Activated naive CD4-positive, alpha-beta T cell treated with anti-CD3 and anti-CD28 coated beads, Interleukin-2, amount 10 ng/mL, durations not matched to agents 7 days and 5 days (primary cell): ENCODE measurements at regions not wholly inside any gene's neighbourhood (a gene's known extent, or its start where the extent isn't known, plus 50 kb on each side); places are given as distances from the start of the nearest gene placed in this dataset.
"Not testable (repeated sequence)": the region's sequence is repeated elsewhere in the genome, so short reads cannot be mapped to it uniquely, and the experiment has no call there.

Experiments used
- CTCF ChIA-PET: fragments of 350-600 bp; sonication (Branson Sonifier 250); formaldehyde crosslinking; loops from one replicate; lab custom pipeline; 2021; ENCODE audit warnings: antibody characterized with exemption; lab: Charles Lee
- DNase-seq: peaks from one replicate; pipeline ENCODE4 v3.0.0-alpha.2; 2020
- H3K27ac Mint-ChIP-seq: one replicate; pipeline ENCODE4 v1.8.0; 2021; ENCODE audit warnings: mild to moderate bottlenecking, moderate library complexity, mixed read lengths
- H3K27me3 Mint-ChIP-seq: one replicate; pipeline ENCODE4 v1.8.0; 2021; ENCODE audit warnings: mild to moderate bottlenecking, mixed read lengths
- H3K36me3 Mint-ChIP-seq: one replicate; pipeline ENCODE4 v1.8.0; 2021; ENCODE audit warnings: mixed read lengths
- H3K4me1 Mint-ChIP-seq: one replicate; pipeline ENCODE4 v1.8.0; 2021; ENCODE audit warnings: mixed read lengths
- H3K4me3 Mint-ChIP-seq: one replicate; pipeline ENCODE4 v1.8.0; 2021; ENCODE audit warnings: mild to moderate bottlenecking, moderate library complexity, mixed read lengths
- H3K9me3 Mint-ChIP-seq: one replicate; pipeline ENCODE4 v1.8.0; 2021; ENCODE audit warnings: mixed read lengths

DNA sequence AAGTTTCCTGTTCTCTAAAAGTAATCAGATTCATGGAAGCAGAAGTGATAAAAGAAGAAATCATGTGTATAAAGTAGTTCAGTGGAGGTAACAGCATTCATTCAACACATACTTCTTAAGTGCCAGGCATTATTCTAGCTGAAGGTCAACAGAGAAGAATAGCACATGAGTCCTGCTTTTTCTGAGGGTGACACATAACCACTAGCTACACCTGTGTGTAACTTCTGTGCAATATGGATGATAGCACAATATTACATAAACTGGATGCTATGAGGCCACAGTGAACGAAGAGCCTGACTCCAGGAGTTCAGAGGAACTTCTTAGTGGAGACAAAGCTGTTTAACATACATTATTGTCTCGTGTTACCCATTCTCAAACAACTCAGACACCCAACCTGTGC is 114.3 kb upstream of the PCED1B start:
- Mint-ChIP-seq H3K9me3 (no peaks in the 10 kb centered on the region), H3K4me3 (no peak overlapping the region), H3K36me3 (no peaks in the 10 kb centered on the region), H3K4me1 (no peaks in the 10 kb centered on the region), H3K27me3 (peaks cover 12% of the 10 kb centered on the region), H3K27ac (no peak overlapping the region)
- no peak for DNase-seq
- CTCF ChIA-PET: no interaction called here

DNA sequence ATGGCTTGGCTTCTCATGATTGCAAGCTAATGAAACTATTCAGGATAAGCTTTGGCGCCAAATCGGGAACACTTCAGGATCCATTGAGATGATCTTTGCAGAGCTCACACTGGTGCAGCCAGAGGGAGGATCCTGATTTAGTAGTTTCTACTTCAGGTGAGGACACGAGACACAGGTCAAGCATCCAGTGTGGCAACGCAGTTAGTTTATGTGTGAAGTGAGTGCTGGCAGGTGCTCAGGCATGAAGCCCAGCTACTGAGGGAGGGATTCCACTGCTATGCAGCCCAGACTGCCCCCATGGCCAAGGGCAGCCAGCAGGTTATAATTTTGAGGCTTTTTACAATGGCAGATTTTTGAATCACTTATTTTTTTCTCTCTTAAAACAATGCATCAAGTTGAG is 113.5 kb upstream of the PCED1B start:
- no peak for DNase-seq
- H3K27ac Mint-ChIP-seq: no peak overlapping the region
- no peaks in the 10 kb centered on the region for H3K9me3 Mint-ChIP-seq
- no peaks in the 10 kb centered on the region for H3K36me3 Mint-ChIP-seq
- CTCF ChIA-PET: no interaction called here
- no peaks in the 10 kb centered on the region for H3K4me1 Mint-ChIP-seq
- no peak overlapping the region for H3K4me3 Mint-ChIP-seq
- H3K27me3 Mint-ChIP-seq: peaks cover 10% of the 10 kb centered on the region

DNA sequence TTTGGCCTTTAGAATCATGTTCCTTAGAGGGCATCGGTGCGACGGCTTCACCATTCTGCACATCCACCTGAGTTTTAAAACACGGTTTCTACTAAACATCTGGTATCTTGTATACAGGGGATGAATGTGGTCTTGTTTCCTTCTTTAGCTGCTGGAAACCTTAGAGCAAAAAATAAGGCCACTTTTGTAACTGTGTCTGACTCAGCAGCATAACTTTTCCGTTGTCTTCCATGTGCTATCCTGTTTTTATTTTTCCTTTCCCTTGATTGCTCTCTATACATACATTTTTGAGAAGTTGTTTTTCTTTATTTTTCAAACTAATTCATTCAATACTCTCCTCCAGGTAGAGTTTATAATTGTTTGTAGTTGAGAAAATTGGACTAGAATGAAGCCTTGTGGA is 108.8 kb upstream of the PCED1B start:
- H3K36me3 Mint-ChIP-seq: no peaks in the 10 kb centered on the region
- H3K9me3 Mint-ChIP-seq: no peaks in the 10 kb centered on the region
- no peak overlapping the region for H3K4me3 Mint-ChIP-seq
- CTCF ChIA-PET: no interaction called here
- no peaks in the 10 kb centered on the region for H3K4me1 Mint-ChIP-seq
- no peak overlapping the region for H3K27ac Mint-ChIP-seq
- DNase-seq: no peak
- peaks cover 8% of the 10 kb centered on the region for H3K27me3 Mint-ChIP-seq

DNA sequence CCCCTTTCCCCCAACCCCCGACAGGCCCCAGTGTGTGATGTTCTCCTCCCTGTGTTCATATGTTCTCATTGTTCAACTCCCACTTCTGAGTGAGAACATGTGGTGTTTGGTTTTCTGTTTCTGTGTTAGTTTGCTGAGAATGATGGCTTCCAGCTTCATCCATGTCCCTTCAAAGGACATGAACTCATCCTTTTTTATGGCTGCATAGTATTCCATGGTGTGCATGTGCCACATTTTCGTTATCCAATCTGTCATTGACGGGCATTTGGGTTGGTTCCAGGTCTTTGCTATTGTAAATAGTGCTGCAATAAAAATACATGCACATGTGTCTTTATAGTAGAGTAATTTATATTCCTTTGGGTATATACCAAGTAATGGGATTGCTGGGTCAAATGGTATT is 105.5 kb upstream of the PCED1B start:
- not testable (repeated sequence) for DNase-seq, H3K27ac Mint-ChIP-seq, H3K27me3 Mint-ChIP-seq, H3K36me3 Mint-ChIP-seq, H3K4me1 Mint-ChIP-seq, H3K4me3 Mint-ChIP-seq, H3K9me3 Mint-ChIP-seq
- CTCF ChIA-PET: interaction anchor here (1.0 kb wide), 1 partner anchor 11 kb away, joined by 3 read pairs; no protein-coding TSS in a partner anchor

DNA sequence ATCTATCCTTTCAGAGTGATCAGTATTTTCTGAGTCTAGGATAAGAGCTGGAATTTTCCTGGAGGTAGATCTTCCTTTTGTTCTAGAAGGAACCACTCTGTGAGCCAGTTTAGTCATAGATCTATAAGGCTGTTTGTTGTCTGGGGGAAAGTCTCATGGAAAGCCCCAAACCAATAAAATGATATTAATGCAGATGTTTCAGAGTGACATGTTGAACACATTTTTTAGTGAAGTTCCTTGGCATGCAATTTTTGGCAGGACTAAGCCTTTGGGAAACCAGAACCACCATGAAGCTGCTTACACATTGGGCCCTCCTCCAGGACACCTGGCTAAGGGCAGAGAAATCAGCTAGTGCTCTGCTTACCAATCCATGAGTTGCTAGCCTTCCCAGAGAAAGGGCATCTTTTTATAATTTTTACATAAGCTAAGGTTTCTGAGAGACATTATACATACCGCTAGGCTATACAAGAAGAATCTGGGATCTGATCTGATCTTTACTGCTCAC is 101.5 kb upstream of the PCED1B start:
- CTCF ChIA-PET: interaction anchor here (1.1 kb wide), 1 partner anchor 44 kb away, joined by 3 read pairs; no protein-coding TSS in a partner anchor

DNA sequence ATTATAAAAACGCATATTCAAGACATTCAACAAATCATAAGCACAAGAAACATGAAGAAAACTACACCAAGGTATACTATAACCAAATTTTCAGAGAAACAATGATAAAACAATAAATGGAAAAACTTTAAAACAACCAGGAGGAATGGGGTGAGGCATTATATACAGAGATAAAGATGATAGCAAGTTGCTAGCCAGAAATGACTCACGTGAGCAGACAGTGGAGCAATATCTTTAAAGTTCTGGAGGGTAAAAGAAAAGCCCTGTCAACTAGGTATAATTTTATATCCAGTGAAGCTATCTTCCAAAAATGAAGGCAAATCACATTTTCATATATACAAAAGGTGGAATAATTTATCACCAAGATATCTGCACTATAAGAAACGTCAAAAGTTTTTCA is 97.8 kb upstream of the PCED1B start:
- DNase-seq: no peak
- Mint-ChIP-seq H3K4me3 (no peak overlapping the region), H3K27ac (no peak overlapping the region), H3K4me1 (peaks cover 14% of the 10 kb centered on the region), H3K36me3 (no peaks in the 10 kb centered on the region), H3K9me3 (no peaks in the 10 kb centered on the region), H3K27me3 (peaks cover 3% of the 10 kb centered on the region)
- CTCF ChIA-PET: no interaction called here

More for the DNA sequence above, 101.5 kb upstream of the PCED1B start:
- H3K27ac Mint-ChIP-seq: no peak overlapping the region
- no peaks in the 10 kb centered on the region for H3K36me3 Mint-ChIP-seq
- H3K4me3 Mint-ChIP-seq: no peak overlapping the region
- H3K9me3 Mint-ChIP-seq: no peaks in the 10 kb centered on the region
- no peaks in the 10 kb centered on the region for H3K27me3 Mint-ChIP-seq
- H3K4me1 Mint-ChIP-seq: peaks cover 2% of the 10 kb centered on the region
- no peak for DNase-seq

DNA sequence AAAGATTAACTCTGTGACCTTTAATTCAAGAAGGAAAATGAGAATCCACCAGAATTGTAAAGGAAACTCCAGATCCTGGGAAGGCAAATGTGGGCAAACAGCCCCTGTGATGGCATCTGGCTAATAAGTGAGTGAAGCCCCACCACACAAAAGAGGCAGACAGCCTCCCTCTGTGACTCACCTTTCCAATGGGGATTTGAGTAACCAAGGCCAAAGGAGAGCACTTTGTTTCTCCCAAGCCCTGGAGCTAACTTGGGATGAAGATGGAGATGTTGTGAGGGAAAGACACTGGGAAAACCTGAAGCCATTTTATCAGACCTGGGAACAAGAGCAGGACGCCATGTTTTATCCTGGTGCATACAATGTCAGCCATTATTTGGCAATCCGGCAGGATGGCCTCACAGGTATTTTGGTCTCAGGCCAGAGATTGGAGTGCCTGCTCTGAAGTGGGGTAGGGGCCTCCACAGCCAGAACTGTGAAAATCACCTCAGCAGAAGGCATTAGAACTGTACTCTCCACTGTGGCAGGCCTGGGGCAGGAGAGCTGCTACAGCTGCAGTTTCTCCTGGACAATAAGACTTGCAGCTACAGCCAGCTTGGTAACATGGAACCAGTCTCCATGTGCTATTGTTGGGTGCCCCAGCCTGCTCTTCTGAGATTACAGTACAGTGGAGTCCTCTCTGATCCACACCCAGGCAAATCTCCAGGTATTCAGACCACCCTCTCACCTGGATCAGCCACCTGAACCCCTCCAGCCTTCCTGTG is 96.6 kb upstream of the PCED1B start:
- peaks cover 14% of the 10 kb centered on the region for H3K4me1 Mint-ChIP-seq

DNA sequence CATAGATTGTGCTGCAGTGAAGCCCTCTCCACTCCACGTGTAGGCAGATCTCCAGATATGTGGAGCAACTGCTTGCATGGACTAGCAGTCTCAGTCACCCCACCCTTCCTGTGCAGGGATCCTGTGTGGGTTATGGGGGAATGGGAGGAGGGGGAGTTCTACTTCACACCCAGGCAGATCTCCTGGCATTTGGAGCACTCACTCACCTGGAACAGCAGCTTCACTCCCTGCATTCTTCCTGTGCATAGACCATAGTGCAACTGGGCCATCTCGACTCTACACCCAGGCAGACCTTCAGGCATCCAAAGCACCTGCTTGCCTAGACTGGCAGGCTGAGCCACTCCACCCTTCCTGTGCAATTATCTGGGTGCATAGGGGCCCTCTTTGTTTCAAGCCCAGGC is 96.0 kb upstream of the PCED1B start:
- H3K27me3 Mint-ChIP-seq: peaks cover 3% of the 10 kb centered on the region
- H3K27ac Mint-ChIP-seq: no peak overlapping the region
- peak; percentile 26 for DNase-seq
- H3K4me3 Mint-ChIP-seq: no peak overlapping the region
- CTCF ChIA-PET: interaction anchor here (0.6 to 1.8 kb wide), 8 partner anchors 11 to 858 kb away, joined by 3 to 12 read pairs (median 4); no protein-coding TSS in a partner anchor
- H3K9me3 Mint-ChIP-seq: peaks cover 3% of the 10 kb centered on the region
- H3K36me3 Mint-ChIP-seq: no peaks in the 10 kb centered on the region
- H3K4me1 Mint-ChIP-seq: peaks cover 14% of the 10 kb centered on the region

More for the DNA sequence above, 96.6 kb upstream of the PCED1B start:
- CTCF ChIA-PET: interaction anchor here (0.8 to 1.8 kb wide), 6 partner anchors 37 to 858 kb away, joined by 3 to 12 read pairs (median 4); no protein-coding TSS in a partner anchor
- no peak for DNase-seq
- H3K27ac Mint-ChIP-seq: no peak overlapping the region
- H3K36me3 Mint-ChIP-seq: no peaks in the 10 kb centered on the region
- peaks cover 3% of the 10 kb centered on the region for H3K27me3 Mint-ChIP-seq
- no peaks in the 10 kb centered on the region for H3K9me3 Mint-ChIP-seq
- H3K4me3 Mint-ChIP-seq: no peak overlapping the region

DNA sequence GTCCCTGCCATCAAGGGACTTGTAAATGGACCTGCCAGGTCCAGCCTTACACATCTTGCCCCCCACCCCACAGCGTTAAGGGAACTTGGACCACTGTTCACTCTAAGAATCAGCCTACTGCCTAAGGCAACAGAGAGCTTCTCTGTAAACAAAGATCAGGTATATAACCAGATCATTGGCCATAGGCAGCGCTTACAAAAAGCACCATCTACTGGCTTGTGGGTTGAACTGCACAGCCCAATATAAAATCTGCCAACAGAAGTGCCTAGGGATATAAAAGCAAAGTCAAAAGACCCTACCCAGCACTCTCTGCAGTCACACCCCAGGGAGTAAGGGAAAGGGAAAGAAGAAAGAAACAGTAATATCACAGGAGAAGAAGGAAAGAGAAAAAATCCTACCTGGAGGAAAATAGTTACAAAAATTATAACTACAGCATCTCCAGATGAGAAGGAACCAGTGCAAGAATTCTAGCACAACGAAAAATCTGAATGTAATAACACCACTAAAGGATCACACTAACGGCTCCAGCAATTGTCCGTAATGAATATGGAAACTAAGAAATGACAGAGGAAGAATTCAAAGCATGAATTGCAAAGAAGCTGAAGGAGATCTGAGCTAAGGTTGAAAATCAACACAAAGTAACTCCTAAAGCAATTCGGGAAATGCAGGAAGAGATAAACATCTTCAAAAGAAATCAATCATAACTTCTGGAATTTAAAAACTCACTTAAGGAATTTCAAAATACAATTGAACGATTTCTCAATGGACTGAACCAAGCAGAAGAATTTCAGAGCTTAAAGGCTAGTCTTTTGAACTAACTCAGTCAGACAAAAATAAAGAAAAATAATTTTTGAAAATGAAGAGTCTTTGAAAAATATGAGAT is 95.2 kb upstream of the PCED1B start:
- peaks cover 14% of the 10 kb centered on the region for H3K4me1 Mint-ChIP-seq
- H3K9me3 Mint-ChIP-seq: peaks cover 3% of the 10 kb centered on the region
- no peak overlapping the region for H3K27ac Mint-ChIP-seq
- H3K36me3 Mint-ChIP-seq: no peaks in the 10 kb centered on the region
- H3K4me3 Mint-ChIP-seq: no peak overlapping the region
- peaks cover 3% of the 10 kb centered on the region for H3K27me3 Mint-ChIP-seq
- CTCF ChIA-PET: interaction anchor here (0.6 to 1.8 kb wide), 13 partner anchors 11 to 913 kb away, joined by 3 to 12 read pairs (median 3); no protein-coding TSS in a partner anchor
- peak; percentile 53 for DNase-seq

DNA sequence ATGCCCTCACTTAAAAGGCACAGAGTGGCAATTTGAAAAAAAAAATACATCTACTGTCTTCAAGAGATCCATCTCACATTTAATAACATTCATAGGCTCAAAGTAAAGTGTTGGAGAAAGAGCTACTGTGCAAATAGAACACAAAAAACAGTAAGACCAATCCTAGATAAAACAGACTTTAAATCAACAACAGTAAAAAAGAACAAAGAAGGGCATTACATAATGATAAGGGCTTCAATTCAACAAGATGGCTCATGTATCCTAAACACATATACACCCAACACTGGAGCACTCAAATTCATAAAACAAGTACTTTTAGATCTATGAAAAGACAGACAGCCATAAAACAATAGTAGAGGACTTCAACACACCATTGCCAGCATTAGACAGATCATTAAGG is 93.6 kb upstream of the PCED1B start:
- H3K27me3 Mint-ChIP-seq: peaks cover 3% of the 10 kb centered on the region
- peaks cover 14% of the 10 kb centered on the region for H3K4me1 Mint-ChIP-seq
- H3K36me3 Mint-ChIP-seq: no peaks in the 10 kb centered on the region
- H3K27ac Mint-ChIP-seq: no peak overlapping the region
- CTCF ChIA-PET: no interaction called here
- no peak overlapping the region for H3K4me3 Mint-ChIP-seq
- no peak for DNase-seq
- peaks cover 8% of the 10 kb centered on the region for H3K9me3 Mint-ChIP-seq

DNA sequence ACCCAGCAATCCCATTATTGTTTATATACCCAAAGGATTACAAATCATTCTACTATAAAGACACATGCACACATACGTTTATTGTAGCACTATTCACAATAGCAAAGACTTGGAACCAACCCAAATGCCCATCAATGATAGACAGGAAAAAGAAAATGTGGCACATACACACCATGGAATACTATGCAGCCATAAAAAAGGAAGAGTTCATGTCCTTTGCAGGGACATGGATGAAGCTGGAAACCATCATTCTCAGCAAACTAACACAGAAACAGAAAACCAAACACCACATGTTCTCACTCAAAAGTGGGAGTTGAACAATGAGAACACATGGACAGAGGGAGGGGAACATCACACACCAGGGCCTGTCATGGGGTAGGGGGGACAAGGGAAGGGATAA is 91.3 kb upstream of the PCED1B start:
- H3K27ac Mint-ChIP-seq, H3K4me3 Mint-ChIP-seq, CTCF ChIA-PET, DNase-seq, H3K9me3 Mint-ChIP-seq, H3K36me3 Mint-ChIP-seq: not testable (repeated sequence)
- H3K4me1 Mint-ChIP-seq: peaks cover 10% of the 10 kb centered on the region
- H3K27me3 Mint-ChIP-seq: peaks cover 16% of the 10 kb centered on the region

DNA sequence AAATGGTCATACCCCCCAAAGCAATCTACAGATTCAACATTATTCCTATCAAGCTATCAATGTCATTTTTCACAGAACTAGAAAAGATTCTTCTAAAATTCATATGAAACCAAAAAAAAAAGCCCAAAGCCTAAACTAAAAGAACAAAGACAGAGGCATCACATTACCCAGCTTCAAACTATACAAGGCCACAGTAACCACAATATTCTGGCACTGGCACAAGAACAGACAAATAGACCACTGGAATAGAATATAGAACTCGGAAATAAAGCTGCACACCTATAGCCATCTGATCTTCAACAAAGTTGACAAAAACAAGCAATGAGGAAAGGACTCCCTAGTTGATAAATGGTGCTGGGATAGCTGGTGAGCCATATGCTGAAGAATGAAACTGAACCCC is 89.2 kb upstream of the PCED1B start:
- Mint-ChIP-seq H3K36me3 (no peaks in the 10 kb centered on the region), H3K9me3 (peaks cover 8% of the 10 kb centered on the region), H3K27ac (no peak overlapping the region), H3K27me3 (peaks cover 14% of the 10 kb centered on the region), H3K4me3 (no peak overlapping the region), H3K4me1 (no peaks in the 10 kb centered on the region)
- CTCF ChIA-PET: interaction anchor here (0.6 to 0.7 kb wide), 2 partner anchors 99 to 122 kb away, joined by 3 to 4 read pairs; no protein-coding TSS in a partner anchor
- DNase-seq: no peak

DNA sequence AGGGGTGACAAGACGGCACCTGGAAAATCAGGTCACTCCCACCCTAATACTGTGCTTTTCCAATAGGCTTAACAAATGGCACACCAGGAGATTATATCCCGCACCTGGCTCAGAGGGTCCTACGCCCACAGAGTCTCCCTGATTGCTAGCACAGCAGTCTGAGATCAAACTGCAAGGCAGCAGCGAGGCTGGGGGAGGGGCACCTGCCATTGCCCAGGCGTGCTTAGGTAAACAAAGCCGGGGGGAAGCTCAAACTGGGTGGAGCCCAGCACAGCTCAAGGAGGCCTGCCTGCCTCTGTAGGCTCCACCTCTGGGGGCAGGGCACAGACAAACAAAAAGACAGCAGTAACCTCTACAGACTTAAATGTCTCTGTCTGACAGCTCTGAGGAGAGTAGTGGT is 87.4 kb upstream of the PCED1B start:
- H3K36me3 Mint-ChIP-seq, H3K27ac Mint-ChIP-seq, CTCF ChIA-PET, H3K4me3 Mint-ChIP-seq, H3K4me1 Mint-ChIP-seq, H3K9me3 Mint-ChIP-seq, DNase-seq: not testable (repeated sequence)
- peaks cover 14% of the 10 kb centered on the region for H3K27me3 Mint-ChIP-seq

DNA sequence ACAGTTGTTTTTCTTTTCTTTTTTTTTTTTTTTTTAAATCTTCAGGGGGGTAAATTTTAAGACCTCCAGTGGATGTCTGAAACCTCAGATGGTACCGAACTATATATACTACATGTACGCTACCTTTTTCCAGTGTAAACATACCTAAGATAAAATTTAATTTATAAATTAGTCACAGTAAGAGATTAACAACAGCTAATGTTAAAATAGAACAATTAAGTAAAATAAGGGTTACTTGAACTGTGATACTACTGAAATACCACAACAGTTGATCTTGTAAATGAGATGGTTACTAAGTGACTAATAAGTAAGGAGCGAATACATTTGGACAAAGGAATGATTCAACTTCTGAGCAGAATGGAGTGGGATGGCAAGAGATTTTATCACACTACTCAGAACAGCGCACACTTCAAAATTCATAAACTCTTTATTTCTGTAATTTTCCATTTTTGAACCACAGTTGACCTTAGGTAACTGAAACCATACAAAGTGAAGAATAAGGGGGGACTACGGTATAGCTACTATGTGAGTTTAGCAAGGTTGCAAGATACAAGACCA is 80.5 kb upstream of the PCED1B start:
- Mint-ChIP-seq H3K4me3 (no peak overlapping the region), H3K9me3 (no peaks in the 10 kb centered on the region), H3K36me3 (no peaks in the 10 kb centered on the region), H3K27me3 (peaks cover 7% of the 10 kb centered on the region), H3K4me1 (no peaks in the 10 kb centered on the region), H3K27ac (no peak overlapping the region)
- CTCF ChIA-PET: no interaction called here
- no peak for DNase-seq
